Smooth muscle cell (in vitro differentiated cells): ENCODE measurements at regions not wholly inside any gene's neighbourhood (a gene's known extent, or its start where the extent isn't known, plus 50 kb on each side); places are given as distances from the start of the nearest gene placed in this dataset.

Experiments
- DNase-seq: peaks from one replicate; lab custom pipeline; 2025; ENCODE audit not compliant: unreplicated experiment; lab: John Stamatoyannopoulos, UW
- H2AFZ ChIP-seq: fragments of 200-600 bp; sonication (generic); 2 replicates; pipeline ENCODE4 v1.6.0; 2016; ENCODE audit warnings: antibody characterized with exemption, low read depth, mild to moderate bottlenecking
- H3F3A ChIP-seq: fragments of 200-600 bp; sonication (generic); 2 replicates; pipeline ENCODE4 v1.6.0; 2017; ENCODE audit warnings: antibody characterized with exemption, low read depth
- H3K27ac ChIP-seq: fragments of 200-600 bp; sonication (generic); 2 replicates; pipeline ENCODE4 v1.5.1; 2016; ENCODE audit warnings: low read depth, mild to moderate bottlenecking
- H3K27me3 ChIP-seq: fragments of 200-600 bp; sonication (generic); 2 replicates; pipeline ENCODE4 v1.6.1; 2016; ENCODE audit warnings: low read depth, mild to moderate bottlenecking
- H3K36me3 ChIP-seq: fragments of 200-600 bp; sonication (generic); 2 replicates; pipeline ENCODE4 v1.5.1; 2016; ENCODE audit warnings: low read depth
- H3K4me1 ChIP-seq: fragments of 200-600 bp; sonication (generic); 2 replicates; pipeline ENCODE4 v1.5.1; 2016; ENCODE audit warnings: low read depth
- H3K4me2 ChIP-seq: fragments of 200-600 bp; sonication (generic); 2 replicates; pipeline ENCODE4 v1.6.0; 2016; ENCODE audit warnings: mild to moderate bottlenecking
- H3K4me3 ChIP-seq: fragments of 200-600 bp; sonication (generic); 2 replicates; pipeline ENCODE4 v1.5.1; 2016; ENCODE audit warnings: mild to moderate bottlenecking
- H3K79me2 ChIP-seq: fragments of 200-600 bp; sonication (generic); 2 replicates; pipeline ENCODE4 v1.6.0; 2016; ENCODE audit warnings: low read depth, mild to moderate bottlenecking
- H3K9ac ChIP-seq: fragments of 200-600 bp; sonication (generic); 2 replicates; pipeline ENCODE4 v1.6.0; 2016; ENCODE audit warnings: low read depth
- H3K9me3 ChIP-seq: fragments of 200-600 bp; sonication (generic); replicated peaks from 2 replicates; pipeline ENCODE4 v1.5.1; 2016; ENCODE audit warnings: low read depth
- H4K20me1 ChIP-seq: fragments of 200-600 bp; sonication (generic); 2 replicates; pipeline ENCODE4 v1.6.0; 2016; ENCODE audit warnings: low read depth
- CTCF ChIP-seq: fragments of 200-600 bp; sonication (generic); IDR thresholded peaks from 2 replicates; pipeline ENCODE4 v1.5.1; 2017; ENCODE audit warnings: borderline replicate concordance, mild to moderate bottlenecking, antibody characterized with exemption; ENCODE audit not compliant: insufficient read depth, poor library complexity, severe bottlenecking
- WGBS: methylation state at CpG from one replicate; pipeline ENCODE4 v1.1.7; 2016; ENCODE audit warnings: low lambda C conversion rate; 5-methylcytosine and 5-hydroxymethylcytosine counted together

- TF ChIP-seq CTCF = no peak
- Histone ChIP-seq H3K4me2 (no peak overlapping the region), H3K27ac (no peak overlapping the region), H3K4me1 (no peaks in the 10 kb centered on the region), H4K20me1 (no peaks in the 10 kb centered on the region), H2AFZ (no peak overlapping the region), H3K27me3 (no peaks in the 10 kb centered on the region), H3F3A (no peaks in the 10 kb centered on the region), H3K9ac (no peak overlapping the region), H3K79me2 (no peaks in the 10 kb centered on the region), H3K4me3 (no peak overlapping the region), H3K9me3 (no peaks in the 10 kb centered on the region), H3K36me3 (no peaks in the 10 kb centered on the region)
- WGBS = 94% methylated on average over 1 of the region's 1 CpG
- DNase-seq = no peak
Observed at GRCh38 chr11:104324276-104324675, 160.3 kb upstream of the PDGFD start.

- no peak overlapping the region for H3K9ac ChIP-seq
- H3K9me3 ChIP-seq = no peaks in the 10 kb centered on the region
- H3K36me3 ChIP-seq = no peaks in the 10 kb centered on the region
- no peaks in the 10 kb centered on the region for H4K20me1 ChIP-seq
- WGBS = 97% methylated on average over 2 of the region's 2 CpGs
- H3K4me2 ChIP-seq = no peak overlapping the region
- no peaks in the 10 kb centered on the region for H3K79me2 ChIP-seq
- no peaks in the 10 kb centered on the region for H3K4me1 ChIP-seq
- H3F3A ChIP-seq = no peaks in the 10 kb centered on the region
- no peak overlapping the region for H3K4me3 ChIP-seq
- no peak for DNase-seq
- TF ChIP-seq CTCF = no peak
- H2AFZ ChIP-seq = no peak overlapping the region
- no peak overlapping the region for H3K27ac ChIP-seq
- no peaks in the 10 kb centered on the region for H3K27me3 ChIP-seq
Observed at GRCh38 chr11:104323841-104324240, 159.9 kb upstream of the PDGFD start.

GRCh38 chr11:104322696-104323095 lies 158.7 kb upstream of the PDGFD start:
- Histone ChIP-seq H3K36me3 (no peaks in the 10 kb centered on the region), H3K79me2 (no peaks in the 10 kb centered on the region), H3K4me3 (no peak overlapping the region), H3K9me3 (no peaks in the 10 kb centered on the region), H3K4me1 (no peaks in the 10 kb centered on the region), H3K4me2 (no peak overlapping the region), H3K27ac (no peak overlapping the region), H3K9ac (no peak overlapping the region), H2AFZ (no peak overlapping the region), H3F3A (no peaks in the 10 kb centered on the region), H3K27me3 (no peaks in the 10 kb centered on the region), H4K20me1 (no peaks in the 10 kb centered on the region)
- TF ChIP-seq CTCF = no peak
- DNase-seq = no peak
- 89% methylated on average over 4 of the region's 4 CpGs for WGBS

GRCh38 chr11:104320956-104321355 lies 157.0 kb upstream of the PDGFD start:
- H3K27ac ChIP-seq = no peak overlapping the region
- H3K79me2 ChIP-seq = no peaks in the 10 kb centered on the region
- H3K4me1 ChIP-seq = no peaks in the 10 kb centered on the region
- H3K9me3 ChIP-seq = no peaks in the 10 kb centered on the region
- TF ChIP-seq CTCF = no peak
- WGBS = 100% methylated on average over 1 of the region's 1 CpG
- H4K20me1 ChIP-seq = no peaks in the 10 kb centered on the region
- no peak overlapping the region for H3K9ac ChIP-seq
- H3F3A ChIP-seq = no peaks in the 10 kb centered on the region
- no peak for DNase-seq
- no peak overlapping the region for H3K4me2 ChIP-seq
- H2AFZ ChIP-seq = no peak overlapping the region
- no peaks in the 10 kb centered on the region for H3K27me3 ChIP-seq
- no peaks in the 10 kb centered on the region for H3K36me3 ChIP-seq
- H3K4me3 ChIP-seq = no peak overlapping the region
